Panc1 (cell line): ENCODE measurements at regions not wholly inside any gene's neighbourhood (a gene's known extent, or its start where the extent isn't known, plus 50 kb on each side); places are given as distances from the start of the nearest gene placed in this dataset.

Experiments used
- ATAC-seq: fragments of 200-7000 bp; cut with Tn5 transposase; 2 replicates; pipeline ENCODE4 v1.9.1; 2020; ENCODE audit warnings: mild to moderate bottlenecking, moderate library complexity
- BruUV-seq: library from RNA; stranded (reverse); fragments of 400-500 nt; replicated peaks from 2 replicates; lab custom pipeline; 2021; lab: Mats Ljungman, UMichigan
- CTCF ChIA-PET: fragments of 300-600 bp; sonication (Branson Sonifier 250); formaldehyde crosslinking; loops from one replicate; lab custom pipeline; 2022; ENCODE audit warnings: antibody characterized with exemption; lab: Charles Lee
- POLR2A ChIA-PET: fragments of 300-600 bp; sonication (Branson Sonifier 250); formaldehyde crosslinking; loops from one replicate; lab custom pipeline; 2022; ENCODE audit warnings: antibody characterized with exemption; lab: Charles Lee
- DNase-seq: peaks from one replicate; pipeline ENCODE4 v3.0.0-alpha.2; 2010; ENCODE audit warnings: low read depth, low spot score
- H3K27ac ChIP-seq: 2 replicates; pipeline ENCODE4 v1.5.1; 2011; ENCODE audit warnings: mild to moderate bottlenecking, low read length, inconsistent platforms
- H3K27me3 ChIP-seq: fragments of 200-500 bp; sonication (Bioruptor generic); 2 replicates; pipeline ENCODE4 v1.6.0; 2014; ENCODE audit warnings: low read length, inconsistent platforms; ENCODE audit not compliant: control insufficient read depth, insufficient read depth
- H3K36me3 ChIP-seq: fragments of 200-500 bp; sonication (Bioruptor generic); 2 replicates; pipeline ENCODE4 v1.5.1; 2014; ENCODE audit warnings: inconsistent platforms, mild to moderate bottlenecking, low read length, moderate library complexity; ENCODE audit not compliant: control insufficient read depth, insufficient read depth
- H3K4me1 ChIP-seq: 2 replicates; pipeline ENCODE4 v1.5.1; 2011; ENCODE audit warnings: inconsistent platforms, mild to moderate bottlenecking, low read length, moderate library complexity; ENCODE audit not compliant: control insufficient read depth, insufficient read depth
- H3K4me3 ChIP-seq, 2 experiments: 2 replicates each; pipeline ENCODE4 v1.5.1; 2011 to 2012; ENCODE audit warnings: low read depth in 2 of 2, low read length in 2 of 2, mild to moderate bottlenecking in 2 of 2, inconsistent platforms in 1 of 2, moderate library complexity in 1 of 2
- H3K9me3 ChIP-seq: fragments of 200-500 bp; sonication (Bioruptor generic); 2 replicates; pipeline ENCODE4 v1.5.1; 2014; ENCODE audit warnings: low read depth, mild to moderate bottlenecking, inconsistent platforms, low read length, moderate library complexity; ENCODE audit not compliant: control insufficient read depth, insufficient read depth
- POLR2AphosphoS5 ChIP-seq: IDR thresholded peaks from 2 replicates; pipeline ENCODE4 v1.6.1; 2012; ENCODE audit warnings: mild to moderate bottlenecking, low read depth, low read length, moderate library complexity
- REST ChIP-seq, 2 experiments: IDR thresholded peaks; 2 replicates each; pipeline ENCODE4 v1.6.1; 2011 to 2012; ENCODE audit warnings: low read depth in 2 of 2, control low read depth in 1 of 2, low read length in 1 of 2, mild to moderate bottlenecking in 1 of 2, moderate library complexity in 1 of 2; ENCODE audit not compliant: insufficient read depth in 1 of 2
- SIN3A ChIP-seq: IDR thresholded peaks from 2 replicates; pipeline ENCODE4 v1.6.1; 2012; ENCODE audit warnings: low read depth, mild to moderate bottlenecking, low read length, moderate library complexity, borderline replicate concordance; ENCODE audit not compliant: insufficient read depth
- TCF7L2 ChIP-seq: IDR thresholded peaks from 2 replicates; pipeline ENCODE4 v1.6.1; 2011; ENCODE audit warnings: mild to moderate bottlenecking, low read depth, low read length, inconsistent platforms
- in situ Hi-C: cut with HindIII; loops from 2 replicates; pipeline ENCODE4 v1.10.0; 2016; ENCODE audit warnings: low sequenced_read_pairs, low pct_unique_long_range_greater_than_20kb
- intact Hi-C: fragments of 100-400 bp; cut with micrococcal nuclease; formaldehyde crosslinking; loops from one replicate; pipeline ENCODE4 v1.10.0; 2022; ENCODE audit not compliant: unreplicated experiment
- TF ChIP-seq, protein P1 (sequence below): fragments of 450-650 bp; IDR thresholded peaks from 2 replicates; pipeline ENCODE4 v1.5.1; 2017; ENCODE audit warnings: mild to moderate bottlenecking

GRCh38 chr11:93034031-93034722 lies 64.7 kb downstream of the MTNR1B start:
- H3K4me3 ChIP-seq: no peak overlapping the region
- in situ Hi-C loops: no loop called here
- intact Hi-C loops: no loop called here
- no peaks in the 10 kb centered on the region; the same call in 1 of the 2 replicates for H3K27me3 ChIP-seq
- no peaks in the 10 kb centered on the region for H3K36me3 ChIP-seq
- BruUV-seq: no TSS peak
- DNase-seq: no peak
- CTCF ChIA-PET: no interaction called here
- no peak for TF ChIP-seq TCF7L2
- H3K27ac ChIP-seq: no peak overlapping the region
- no peaks in the 10 kb centered on the region for H3K4me1 ChIP-seq
- POLR2A ChIA-PET: no interaction called here
- H3K9me3 ChIP-seq: no peaks in the 10 kb centered on the region
- ATAC-seq: no peak

DNA sequence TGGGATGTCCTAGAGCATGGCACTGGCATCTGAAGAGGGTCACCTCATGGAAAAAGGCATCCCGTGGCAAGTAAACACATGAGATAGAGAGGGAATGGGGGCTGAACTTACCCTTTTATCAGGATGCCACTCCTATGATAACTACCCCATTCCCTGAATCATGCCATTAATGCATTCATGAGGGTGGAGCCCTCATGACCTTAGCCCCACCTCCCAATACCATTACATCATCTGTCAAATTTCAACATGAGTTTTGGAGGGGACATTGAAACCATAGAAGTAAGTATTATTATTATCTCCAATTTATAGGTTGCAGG lies 65.2 kb downstream of the MTNR1B start:
- TF ChIP-seq TCF7L2: no peak
- DNase-seq: no peak
- intact Hi-C loops: no loop called here
- Histone ChIP-seq H3K4me1 (no peaks in the 10 kb centered on the region), H3K9me3 (no peaks in the 10 kb centered on the region), H3K27me3 (no peaks in the 10 kb centered on the region), H3K36me3 (no peaks in the 10 kb centered on the region), H3K27ac (no peak overlapping the region), H3K4me3 (no peak overlapping the region)
- BruUV-seq: no TSS peak
- POLR2A ChIA-PET: no interaction called here
- in situ Hi-C loops: no loop called here
- no peak for ATAC-seq
- CTCF ChIA-PET: no interaction called here

DNA sequence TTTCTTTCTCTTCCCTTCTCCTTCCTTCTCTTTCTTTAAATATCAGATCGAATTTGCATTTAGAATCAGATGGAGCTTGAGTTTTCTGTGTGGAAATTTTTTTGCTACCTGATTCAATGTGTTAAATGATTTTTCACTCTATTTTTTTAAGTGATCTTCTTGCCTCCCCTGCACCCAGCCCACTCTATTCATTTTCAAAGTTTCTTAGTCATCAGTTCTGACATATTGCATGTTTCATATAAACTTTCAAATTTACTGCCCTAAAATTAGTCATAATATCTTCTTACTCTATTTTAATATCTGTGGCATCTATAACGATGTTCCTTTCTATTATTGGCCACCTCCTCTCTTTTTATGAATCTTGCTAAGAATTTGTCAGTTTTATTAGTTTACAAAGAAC lies 69.1 kb downstream of the MTNR1B start:
- in situ Hi-C loops (no loop called here), intact Hi-C loops (no loop called here)
- Histone ChIP-seq H3K4me3 (no peak overlapping the region), H3K36me3 (no peaks in the 10 kb centered on the region), H3K27ac (no peak overlapping the region), H3K27me3 (no peaks in the 10 kb centered on the region), H3K4me1 (no peaks in the 10 kb centered on the region), H3K9me3 (no peaks in the 10 kb centered on the region)
- ChIA-PET CTCF (no interaction called here), POLR2A (no interaction called here)
- no peak for ATAC-seq
- TF ChIP-seq, protein P1, sequence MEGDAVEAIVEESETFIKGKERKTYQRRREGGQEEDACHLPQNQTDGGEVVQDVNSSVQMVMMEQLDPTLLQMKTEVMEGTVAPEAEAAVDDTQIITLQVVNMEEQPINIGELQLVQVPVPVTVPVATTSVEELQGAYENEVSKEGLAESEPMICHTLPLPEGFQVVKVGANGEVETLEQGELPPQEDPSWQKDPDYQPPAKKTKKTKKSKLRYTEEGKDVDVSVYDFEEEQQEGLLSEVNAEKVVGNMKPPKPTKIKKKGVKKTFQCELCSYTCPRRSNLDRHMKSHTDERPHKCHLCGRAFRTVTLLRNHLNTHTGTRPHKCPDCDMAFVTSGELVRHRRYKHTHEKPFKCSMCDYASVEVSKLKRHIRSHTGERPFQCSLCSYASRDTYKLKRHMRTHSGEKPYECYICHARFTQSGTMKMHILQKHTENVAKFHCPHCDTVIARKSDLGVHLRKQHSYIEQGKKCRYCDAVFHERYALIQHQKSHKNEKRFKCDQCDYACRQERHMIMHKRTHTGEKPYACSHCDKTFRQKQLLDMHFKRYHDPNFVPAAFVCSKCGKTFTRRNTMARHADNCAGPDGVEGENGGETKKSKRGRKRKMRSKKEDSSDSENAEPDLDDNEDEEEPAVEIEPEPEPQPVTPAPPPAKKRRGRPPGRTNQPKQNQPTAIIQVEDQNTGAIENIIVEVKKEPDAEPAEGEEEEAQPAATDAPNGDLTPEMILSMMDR: no peak
- TF ChIP-seq TCF7L2: no peak
- TF ChIP-seq REST (IDR thresholded peaks at IDR 0.05; ENCODE audit: insufficient read depth in 1 of 2, low read depth in 2 of 2, low read length in 1 of 2): no peak
- no peak for TF ChIP-seq POLR2AphosphoS5
- TF ChIP-seq SIN3A: no peak
- DNase-seq: no peak
- BruUV-seq: no TSS peak
